Prostate gland (tissue), 2 donors: ENCODE measurements at regions not wholly inside any gene's neighbourhood (a gene's known extent, or its start where the extent isn't known, plus 50 kb on each side); places are given as distances from the start of the nearest gene placed in this dataset.
"Not testable (repeated sequence)": the region's sequence is repeated elsewhere in the genome, so short reads cannot be mapped to it uniquely, and the experiment has no call there.

Experiments
- DNase-seq: peaks from one replicate; pipeline ENCODE4 v3.0.0-alpha.2; 2019; ENCODE audit warnings: low spot score
- H3K27ac ChIP-seq, 2 donors: fragments of 200-600 bp; sonication (generic); 2 replicates each; pipeline ENCODE4 v1.5.1; 2017 to 2019
- H3K27me3 ChIP-seq: fragments of 200-600 bp; sonication (generic); replicated peaks from 2 replicates; pipeline ENCODE4 v1.5.1; 2019; ENCODE audit not compliant: insufficient read depth
- H3K36me3 ChIP-seq, 2 donors: fragments of 200-600 bp; sonication (generic); 1 replicate in 1 of 2; 2 replicates in 1 of 2; pipeline versions ENCODE4 v1.5.1 to v1.8.1; 2017 to 2019
- H3K4me1 ChIP-seq: fragments of 200-600 bp; sonication (generic); replicated peaks from 2 replicates; pipeline ENCODE4 v1.5.1; 2019
- H3K4me3 ChIP-seq, 2 donors: fragments of 200-600 bp; sonication (generic); 2 replicates each; pipeline ENCODE4 v1.5.1; 2017 to 2019
- H3K9me3 ChIP-seq: fragments of 200-600 bp; sonication (generic); 2 replicates; pipeline ENCODE4 v1.5.1; 2017
- CTCF ChIP-seq, 4 experiments: fragments of 200-600 bp in 2 of 4; fragments of 450-650 bp in 2 of 4; sonication (generic) in 2 of 4; IDR thresholded peaks; 1 replicate in 3 of 4; 2 replicates in 1 of 4; pipeline ENCODE4 v1.5.1; 2016 to 2019; ENCODE audit warnings: antibody characterized with exemption in 4 of 4, mild to moderate bottlenecking in 2 of 4, moderate library complexity in 2 of 4
- POLR2A ChIP-seq: fragments of 450-650 bp; IDR thresholded peaks from one replicate; pipeline ENCODE4 v1.6.1; 2016; ENCODE audit warnings: antibody characterized with exemption, mild to moderate bottlenecking
- POLR2AphosphoS5 ChIP-seq: sonication (generic); formaldehyde crosslinking; IDR thresholded peaks from one replicate; pipeline ENCODE4 v1.6.1; 2017; ENCODE audit warnings: antibody characterized with exemption
- WGBS: methylation state at CpG from one replicate; pipeline ENCODE4 v1.1.5; 2018; 5-methylcytosine and 5-hydroxymethylcytosine counted together
- intact Hi-C: fragments of 100-400 bp; cut with DNase I; formaldehyde crosslinking; loops from one replicate; pipeline ENCODE4 v1.14.2; 2022

GRCh38 chrX:45986081-45986480, 559.1 kb downstream of the ZNF674 start:
- Histone ChIP-seq H3K4me3 (no peak overlapping the region), H3K36me3 (no peaks in the 10 kb centered on the region), H3K9me3 (no peaks in the 10 kb centered on the region), H3K27me3 (no peaks in the 10 kb centered on the region), H3K27ac (no peak overlapping the region), H3K4me1 (no peaks in the 10 kb centered on the region)
- 100% methylated on average over 1 of the region's 1 CpG for WGBS
- TF ChIP-seq POLR2AphosphoS5 (no peak), CTCF (IDR thresholded peaks at IDR 0.05) (no peak), POLR2A (no peak)
- DNase-seq, result no peak
- intact Hi-C loops, result no loop called here

GRCh38 chrX:45982958-45983727, 562.1 kb downstream of the ZNF674 start:
- DNase-seq, H3K27me3 ChIP-seq, H3K9me3 ChIP-seq, H3K27ac ChIP-seq, H3K4me3 ChIP-seq, intact Hi-C loops, H3K36me3 ChIP-seq, H3K4me1 ChIP-seq: not testable (repeated sequence)
- 96% methylated on average over 10 of the region's 14 CpGs for WGBS

- no peak overlapping the region for H3K4me3 ChIP-seq
- no peaks in the 10 kb centered on the region for H3K9me3 ChIP-seq
- TF ChIP-seq CTCF (IDR thresholded peaks at IDR 0.05), result no peak
- TF ChIP-seq POLR2A, result no peak
- no peak for TF ChIP-seq POLR2AphosphoS5
- intact Hi-C loops, result no loop called here
- no peaks in the 10 kb centered on the region for H3K27me3 ChIP-seq
- H3K4me1 ChIP-seq, result no peaks in the 10 kb centered on the region
- 57% methylated on average over 2 of the region's 2 CpGs for WGBS
- H3K36me3 ChIP-seq, result no peaks in the 10 kb centered on the region
- H3K27ac ChIP-seq, result no peak overlapping the region
- no peak for DNase-seq
Measured at GRCh38 chrX:45980726-45981125, 564.5 kb downstream of the ZNF674 start.

GRCh38 chrX:45975633-45976032, 569.6 kb downstream of the ZNF674 start:
- Histone ChIP-seq H3K36me3 (no peaks in the 10 kb centered on the region), H3K4me3 (no peak overlapping the region), H3K9me3 (no peaks in the 10 kb centered on the region), H3K27me3 (no peaks in the 10 kb centered on the region), H3K4me1 (no peaks in the 10 kb centered on the region), H3K27ac (no peak overlapping the region)
- DNase-seq, result no peak
- TF ChIP-seq POLR2AphosphoS5 (no peak), CTCF (IDR thresholded peaks at IDR 0.05) (no peak), POLR2A (no peak)
- intact Hi-C loops, result no loop called here

- H3K9me3 ChIP-seq, result no peaks in the 10 kb centered on the region
- no peaks in the 10 kb centered on the region for H3K4me1 ChIP-seq
- intact Hi-C loops, result no loop called here
- DNase-seq, result no peak
- no peak for TF ChIP-seq POLR2A
- TF ChIP-seq CTCF (IDR thresholded peaks at IDR 0.05), result no peak
- TF ChIP-seq POLR2AphosphoS5, result no peak
- H3K27ac ChIP-seq, result no peak overlapping the region
- H3K4me3 ChIP-seq, result no peak overlapping the region
- WGBS, result 91% methylated on average over 4 of the region's 4 CpGs
- no peaks in the 10 kb centered on the region for H3K36me3 ChIP-seq
- H3K27me3 ChIP-seq, result no peaks in the 10 kb centered on the region
Measured at GRCh38 chrX:45972636-45973035, 572.6 kb downstream of the ZNF674 start.
